GM23338 (cell line): ENCODE measurements at regions not wholly inside any gene's neighbourhood (a gene's known extent, or its start where the extent isn't known, plus 50 kb on each side); places are given as distances from the start of the nearest gene placed in this dataset.

Experiments used
- JUNB ChIP-seq: IDR thresholded peaks from one replicate; pipeline ENCODE4 v1.6.1; 2016; ENCODE audit warnings: antibody characterized with exemption; ENCODE audit not compliant: unreplicated experiment
- POLR2AphosphoS5 ChIP-seq: IDR thresholded peaks from 2 replicates; pipeline ENCODE4 v1.6.1; 2016; ENCODE audit warnings: antibody characterized with exemption, low read depth
- STAT1 ChIP-seq: IDR thresholded peaks from one replicate; pipeline ENCODE4 v1.6.1; 2016; ENCODE audit warnings: antibody characterized with exemption; ENCODE audit not compliant: unreplicated experiment
- TF ChIP-seq, protein P1 (sequence below), 2 experiments: fragments of 200-600 bp in 1 of 2; sonication (generic) in 1 of 2; conservative IDR thresholded peaks; 2 replicates each; pipeline versions ENCODE4 v1.5.1 to v1.6.1; 2016 to 2017; ENCODE audit warnings: antibody characterized with exemption in 2 of 2, low read depth in 2 of 2, mild to moderate bottlenecking in 2 of 2, moderate library complexity in 1 of 2

DNA sequence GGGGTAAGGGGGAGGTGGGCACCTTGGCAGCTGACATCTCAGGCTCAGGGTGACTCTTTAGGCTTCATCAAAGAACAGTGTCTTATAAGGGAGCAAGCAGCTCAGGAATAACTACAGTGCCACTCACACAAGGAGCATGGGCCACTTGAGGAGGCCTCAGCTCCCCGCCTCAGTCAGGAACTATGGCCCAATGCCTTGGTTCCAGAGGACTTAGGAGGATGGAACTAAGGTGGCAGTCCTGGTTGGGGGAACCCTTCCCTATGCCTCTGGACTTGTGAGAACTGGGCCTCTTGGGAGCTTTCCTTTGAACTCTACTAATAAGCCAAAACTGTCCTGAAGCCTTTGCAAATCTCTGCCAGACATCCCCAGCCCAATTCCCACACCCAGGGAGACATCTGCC, 160.6 kb downstream of the EFNB1 start:
- TF ChIP-seq, protein P1, sequence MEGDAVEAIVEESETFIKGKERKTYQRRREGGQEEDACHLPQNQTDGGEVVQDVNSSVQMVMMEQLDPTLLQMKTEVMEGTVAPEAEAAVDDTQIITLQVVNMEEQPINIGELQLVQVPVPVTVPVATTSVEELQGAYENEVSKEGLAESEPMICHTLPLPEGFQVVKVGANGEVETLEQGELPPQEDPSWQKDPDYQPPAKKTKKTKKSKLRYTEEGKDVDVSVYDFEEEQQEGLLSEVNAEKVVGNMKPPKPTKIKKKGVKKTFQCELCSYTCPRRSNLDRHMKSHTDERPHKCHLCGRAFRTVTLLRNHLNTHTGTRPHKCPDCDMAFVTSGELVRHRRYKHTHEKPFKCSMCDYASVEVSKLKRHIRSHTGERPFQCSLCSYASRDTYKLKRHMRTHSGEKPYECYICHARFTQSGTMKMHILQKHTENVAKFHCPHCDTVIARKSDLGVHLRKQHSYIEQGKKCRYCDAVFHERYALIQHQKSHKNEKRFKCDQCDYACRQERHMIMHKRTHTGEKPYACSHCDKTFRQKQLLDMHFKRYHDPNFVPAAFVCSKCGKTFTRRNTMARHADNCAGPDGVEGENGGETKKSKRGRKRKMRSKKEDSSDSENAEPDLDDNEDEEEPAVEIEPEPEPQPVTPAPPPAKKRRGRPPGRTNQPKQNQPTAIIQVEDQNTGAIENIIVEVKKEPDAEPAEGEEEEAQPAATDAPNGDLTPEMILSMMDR (conservative IDR thresholded peaks at IDR 0.05; ENCODE audit: low read depth in 2 of 2), result no peak
- TF ChIP-seq JUNB, result no peak
- TF ChIP-seq STAT1, result no peak
- TF ChIP-seq POLR2AphosphoS5, result no peak
